ENCODE measurements at regions not wholly inside any gene's neighbourhood (a gene's known extent, or its start where the extent isn't known, plus 50 kb on each side); places are given as distances from the start of the nearest gene placed in this dataset.

GRCh38 chr9:78563269-78563668 is 266.3 kb downstream of the PSAT1 start:
- no peak for DNase-seq (ENCODE audit: low read depth)

- DNase-seq (ENCODE audit: low read depth): no peak
These were observed 268.6 kb downstream of the PSAT1 start for GRCh38 chr9:78565481-78565880.

GRCh38 chr9:78566521-78566920 is 269.6 kb downstream of the PSAT1 start:
- no peak for DNase-seq (ENCODE audit: low read depth)

GRCh38 chr9:78566948-78567675 is 270.2 kb downstream of the PSAT1 start:
- no peak for DNase-seq (ENCODE audit: low read depth)

GRCh38 chr9:78567693-78568092 is 270.8 kb downstream of the PSAT1 start:
- no peak for DNase-seq (ENCODE audit: low read depth)

- no peak for DNase-seq (ENCODE audit: low read depth)
These were observed 271.8 kb downstream of the PSAT1 start for GRCh38 chr9:78568774-78569173.

GRCh38 chr9:78572266-78572665 is 275.3 kb downstream of the PSAT1 start:
- DNase-seq (ENCODE audit: low read depth): no peak

GRCh38 chr9:78573205-78573604 is 276.3 kb downstream of the PSAT1 start:
- DNase-seq (ENCODE audit: low read depth): no peak

- no peak for DNase-seq (ENCODE audit: low read depth)
These were observed 276.7 kb downstream of the PSAT1 start for GRCh38 chr9:78573669-78574068.

GRCh38 chr9:78574354-78575045 is 277.6 kb downstream of the PSAT1 start:
- DNase-seq (ENCODE audit: low read depth): no peak

GRCh38 chr9:78575081-78575480 is 278.2 kb downstream of the PSAT1 start:
- no peak for DNase-seq (ENCODE audit: low read depth)

- no peak for DNase-seq (ENCODE audit: low read depth)
These were observed 278.8 kb downstream of the PSAT1 start for GRCh38 chr9:78575771-78576170.

- DNase-seq (ENCODE audit: low read depth): no peak
These were observed 280.4 kb downstream of the PSAT1 start for GRCh38 chr9:78577156-78577906.

GRCh38 chr9:78578072-78578471 is 281.1 kb downstream of the PSAT1 start:
- no peak for DNase-seq (ENCODE audit: low read depth)

GRCh38 chr9:78582821-78583220 is 285.9 kb downstream of the PSAT1 start:
- DNase-seq (ENCODE audit: low read depth): no peak

- DNase-seq (ENCODE audit: low read depth): no peak
These were observed 287.7 kb downstream of the PSAT1 start for GRCh38 chr9:78584589-78584988.

- no peak for DNase-seq (ENCODE audit: low read depth)
These were observed 289.0 kb downstream of the PSAT1 start for GRCh38 chr9:78585909-78586308.

GRCh38 chr9:78590068-78590467 is 293.1 kb downstream of the PSAT1 start:
- DNase-seq (ENCODE audit: low read depth): no peak

GRCh38 chr9:78592811-78593210 is 295.9 kb downstream of the PSAT1 start:
- no peak for DNase-seq (ENCODE audit: low read depth)

- no peak for DNase-seq (ENCODE audit: low read depth)
These were observed 298.4 kb downstream of the PSAT1 start for GRCh38 chr9:78595200-78595945.

GRCh38 chr9:78596346-78596745 is 299.4 kb downstream of the PSAT1 start:
- DNase-seq (ENCODE audit: low read depth): no peak

- no peak for DNase-seq (ENCODE audit: low read depth)
These were observed 301.2 kb downstream of the PSAT1 start for GRCh38 chr9:78598120-78598519.
